GM18511 (cell line): ENCODE measurements at regions not wholly inside any gene's neighbourhood (a gene's known extent, or its start where the extent isn't known, plus 50 kb on each side); places are given as distances from the start of the nearest gene placed in this dataset.
"Not testable (repeated sequence)": the region's sequence is repeated elsewhere in the genome, so short reads cannot be mapped to it uniquely, and the experiment has no call there.

Experiments
- ATAC-seq: cut with Tn5 transposase; IDR thresholded peaks from one replicate; pipeline ENCODE4 v1.9.1; 2021; ENCODE audit warnings: mild to moderate bottlenecking, moderate library complexity; ENCODE audit not compliant: unreplicated experiment

GRCh38 chr9:63912451-63912850 is 1372.6 kb downstream of the FOXD4L5 start:
- ATAC-seq, result not testable (repeated sequence)

- ATAC-seq, result not testable (repeated sequence)
Measured at GRCh38 chr9:63909076-63909475, 1375.9 kb downstream of the FOXD4L5 start.

- ATAC-seq, result not testable (repeated sequence)
Measured at GRCh38 chr9:63899637-63900190, 1385.3 kb downstream of the FOXD4L5 start.

- ATAC-seq, result not testable (repeated sequence)
Measured at GRCh38 chr9:63881386-63881785, 1403.6 kb downstream of the FOXD4L5 start.

- not testable (repeated sequence) for ATAC-seq
Measured at GRCh38 chr9:63876380-63876779, 1408.6 kb downstream of the FOXD4L5 start.

- no peak for ATAC-seq
Measured at GRCh38 chr9:63859475-63860215, 1425.4 kb downstream of the FOXD4L5 start.

- not testable (repeated sequence) for ATAC-seq
Measured at GRCh38 chr9:63859090-63859474, 1425.9 kb downstream of the FOXD4L5 start.

- ATAC-seq, result not testable (repeated sequence)
Measured at GRCh38 chr9:63853140-63853751, 1431.8 kb downstream of the FOXD4L5 start.

- not testable (repeated sequence) for ATAC-seq
Measured at GRCh38 chr9:63824804-63825203, 1460.2 kb downstream of the FOXD4L5 start.

GRCh38 chr9:63823375-63824201 is 1461.4 kb downstream of the FOXD4L5 start:
- ATAC-seq, result peak; percentile 44

GRCh38 chr9:63822615-63823374 is 1462.2 kb downstream of the FOXD4L5 start:
- not testable (repeated sequence) for ATAC-seq

- ATAC-seq, result not testable (repeated sequence)
Measured at GRCh38 chr9:63821293-63821692, 1463.7 kb downstream of the FOXD4L5 start.

GRCh38 chr9:63820882-63821281 is 1464.1 kb downstream of the FOXD4L5 start:
- not testable (repeated sequence) for ATAC-seq

GRCh38 chr9:63820383-63820782 is 1464.6 kb downstream of the FOXD4L5 start:
- ATAC-seq, result not testable (repeated sequence)

GRCh38 chr9:63817622-63818518 is 1467.1 kb downstream of the FOXD4L5 start:
- ATAC-seq, result peak; percentile 72

- ATAC-seq, result peak; percentile 63
Measured at GRCh38 chr9:63816751-63817621, 1468.0 kb downstream of the FOXD4L5 start.

- ATAC-seq, result not testable (repeated sequence)
Measured at GRCh38 chr9:63814970-63815669, 1469.9 kb downstream of the FOXD4L5 start.
